AG10803 (cell line): ENCODE measurements at regions not wholly inside any gene's neighbourhood (a gene's known extent, or its start where the extent isn't known, plus 50 kb on each side); places are given as distances from the start of the nearest gene placed in this dataset.

Experiments
- DNase-seq: peaks from one replicate; pipeline ENCODE4 v3.0.0; 2010; ENCODE audit warnings: low read depth
- H3K4me3 ChIP-seq: 2 replicates; pipeline ENCODE4 v1.5.1; 2011; ENCODE audit warnings: mild to moderate bottlenecking, low read length, control low read depth
- CTCF ChIP-seq: conservative IDR thresholded peaks from 2 replicates; pipeline ENCODE4 v1.5.1; 2011; ENCODE audit warnings: mild to moderate bottlenecking, low read length, control low read depth, inconsistent platforms

- peak overlapping the region; percentile 49 for H3K4me3 ChIP-seq
- peak; percentile 79 for DNase-seq
- TF ChIP-seq CTCF, result no peak
Observed at GRCh38 chr4:3388471-3389232, 53.1 kb upstream of the HGFAC start.

GRCh38 chr4:3389233-3390215 lies 52.2 kb upstream of the HGFAC start:
- TF ChIP-seq CTCF, result no peak
- no peak for DNase-seq

GRCh38 chr4:3390288-3390811 lies 51.4 kb upstream of the HGFAC start:
- no peak overlapping the region for H3K4me3 ChIP-seq
- no peak for DNase-seq
- TF ChIP-seq CTCF, result no peak

More at GRCh38 chr4:3389233-3390215, 52.2 kb upstream of the HGFAC start:
- peak overlapping the region; percentile 49 for H3K4me3 ChIP-seq

GRCh38 chr4:3391422-3391821 lies 50.3 kb upstream of the HGFAC start:
- TF ChIP-seq CTCF, result no peak

More at GRCh38 chr4:3391422-3391821, 50.3 kb upstream of the HGFAC start:
- DNase-seq, result no peak
- no peak overlapping the region for H3K4me3 ChIP-seq
